ENCODE measurements at regions not wholly inside any gene's neighbourhood (a gene's known extent, or its start where the extent isn't known, plus 50 kb on each side); places are given as distances from the start of the nearest gene placed in this dataset.
"Not testable (repeated sequence)": the region's sequence is repeated elsewhere in the genome, so short reads cannot be mapped to it uniquely, and the experiment has no call there.

DNA sequence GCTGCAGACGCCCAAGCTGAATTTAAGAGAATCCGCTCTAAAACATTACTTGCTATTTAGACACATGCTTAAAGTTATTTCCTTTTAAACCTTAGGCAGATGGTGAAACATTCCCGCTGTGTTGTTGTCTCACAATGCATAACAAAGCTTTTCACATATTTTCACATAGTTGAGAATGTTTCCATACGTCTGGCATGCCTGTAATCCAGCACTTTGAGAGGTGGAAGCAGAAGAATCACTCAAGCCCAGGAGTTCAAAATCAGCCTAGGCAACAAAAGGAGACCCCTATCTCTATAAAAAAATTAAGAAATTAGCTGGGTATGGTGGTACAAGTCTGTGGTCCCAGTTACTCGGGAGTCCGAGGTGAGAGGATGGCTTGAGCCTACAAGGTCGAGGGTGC lies 2663.0 kb upstream of the DEFB115 start:
- H3K4me1 ChIP-seq (ENCODE audit: control insufficient read depth in 4 of 4, insufficient read depth in 4 of 4, low read length in 3 of 4); H3K27ac ChIP-seq (ENCODE audit: low read depth in 1 of 2, low read length in 2 of 2); H3K4me3 ChIP-seq (ENCODE audit: low read depth in 1 of 3, low read length in 3 of 3); H3K9ac ChIP-seq (ENCODE audit: low read depth in 1 of 2, low read length in 2 of 2); H3K9me3 ChIP-seq (ENCODE audit: control insufficient read depth in 4 of 4, low read length in 3 of 4); DNase-seq (ENCODE audit: low spot score); H3K36me3 ChIP-seq (ENCODE audit: control insufficient read depth in 4 of 4, insufficient read depth in 3 of 4, low read depth in 1 of 4, low read length in 3 of 4); H3K27me3 ChIP-seq (ENCODE audit: control insufficient read depth in 4 of 4, insufficient read depth in 4 of 4, low read length in 3 of 4): not testable (repeated sequence)
- 90% methylated on average over 5 of the region's 7 CpGs for WGBS

DNA sequence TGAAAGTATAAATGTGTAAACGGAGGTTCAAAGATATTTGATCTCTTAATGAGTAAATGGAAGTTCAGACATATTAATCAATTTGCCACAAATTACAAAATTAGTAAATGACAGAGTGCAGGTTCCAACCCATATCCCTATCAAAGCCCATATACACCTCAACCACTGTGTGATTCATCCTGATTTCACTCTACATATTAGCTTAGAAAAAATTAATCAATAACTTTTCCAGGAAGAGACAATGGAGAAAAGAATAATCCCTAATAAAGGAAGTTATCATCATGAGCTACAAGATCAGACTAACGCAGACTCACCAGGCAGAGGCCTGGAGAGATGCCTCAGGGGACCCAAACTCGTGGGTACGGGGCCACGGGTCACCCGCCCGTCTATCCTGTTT lies 2655.5 kb upstream of the DEFB115 start:
- Histone ChIP-seq H3K9ac (ENCODE audit: low read depth in 1 of 2, low read length in 2 of 2) (peak overlapping the region in 1 of 2 donors; percentile 59), H3K27ac (ENCODE audit: low read depth in 1 of 2, low read length in 2 of 2) (peak overlapping the region; percentile 5 to 83), H3K4me3 (ENCODE audit: low read depth in 1 of 3, low read length in 3 of 3) (peak overlapping the region; percentile 62 to 75 (median 71))
- WGBS, result 6% methylated on average over 7 of the region's 7 CpGs
- H3K27me3 ChIP-seq (ENCODE audit: control insufficient read depth in 4 of 4, insufficient read depth in 4 of 4, low read length in 3 of 4); H3K9me3 ChIP-seq (ENCODE audit: control insufficient read depth in 4 of 4, low read length in 3 of 4); DNase-seq (ENCODE audit: low spot score); H3K4me1 ChIP-seq (ENCODE audit: control insufficient read depth in 4 of 4, insufficient read depth in 4 of 4, low read length in 3 of 4); H3K36me3 ChIP-seq (ENCODE audit: control insufficient read depth in 4 of 4, insufficient read depth in 3 of 4, low read depth in 1 of 4, low read length in 3 of 4): not testable (repeated sequence)

DNA sequence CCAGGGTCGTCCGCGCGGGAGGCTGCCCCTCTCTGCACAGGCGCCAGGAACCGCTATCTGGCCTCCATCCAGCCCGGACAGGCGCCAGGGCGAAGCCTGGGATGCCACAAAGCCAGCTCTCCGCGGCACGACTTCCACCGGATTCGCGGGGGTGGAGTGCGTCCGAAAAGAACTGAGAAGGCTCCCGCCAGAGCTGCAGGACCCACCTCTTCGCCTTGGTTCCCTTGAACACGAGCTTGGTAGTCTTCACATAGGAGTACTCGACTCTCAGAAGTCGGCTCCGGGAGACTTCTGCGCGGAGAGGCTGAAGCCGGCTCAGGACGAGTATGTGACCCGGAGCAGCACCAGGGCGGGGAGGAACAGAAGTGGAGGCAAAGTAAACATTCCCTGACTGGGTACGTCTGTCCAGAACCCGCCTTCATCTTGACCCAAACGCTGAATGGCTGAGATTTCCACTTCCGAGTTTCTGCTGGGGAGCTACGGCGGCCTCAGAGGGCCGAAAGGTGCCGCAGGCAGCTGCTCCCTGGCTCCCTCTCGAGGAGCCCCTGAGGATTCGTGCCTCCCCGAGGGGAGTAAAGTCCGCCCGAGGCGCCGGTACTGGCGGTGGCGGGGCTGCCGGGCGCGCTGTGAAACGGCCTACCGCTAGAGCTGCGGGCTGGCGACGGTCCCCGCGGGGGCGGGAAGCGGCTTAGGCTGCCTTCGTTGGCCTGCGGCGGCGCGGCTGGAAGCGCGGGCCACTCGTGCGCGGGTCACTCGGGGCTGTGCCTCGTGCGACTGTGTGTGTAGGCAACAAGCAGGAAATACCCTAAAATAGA lies 2654.9 kb upstream of the DEFB115 start:
- Histone ChIP-seq H3K9ac (ENCODE audit: low read depth in 1 of 2, low read length in 2 of 2) (peak overlapping the region; percentile 16 to 59), H3K27ac (ENCODE audit: low read depth in 1 of 2, low read length in 2 of 2) (peak overlapping the region; percentile 5 to 83), H3K4me3 (ENCODE audit: low read depth in 1 of 3, low read length in 3 of 3) (peak overlapping the region; percentile 62 to 75 (median 71))
- H3K9me3 ChIP-seq (ENCODE audit: control insufficient read depth in 4 of 4, low read length in 3 of 4); H3K36me3 ChIP-seq (ENCODE audit: control insufficient read depth in 4 of 4, insufficient read depth in 3 of 4, low read depth in 1 of 4, low read length in 3 of 4); H3K4me1 ChIP-seq (ENCODE audit: control insufficient read depth in 4 of 4, insufficient read depth in 4 of 4, low read length in 3 of 4); H3K27me3 ChIP-seq (ENCODE audit: control insufficient read depth in 4 of 4, insufficient read depth in 4 of 4, low read length in 3 of 4): not testable (repeated sequence)
- TF ChIP-seq, protein P1, sequence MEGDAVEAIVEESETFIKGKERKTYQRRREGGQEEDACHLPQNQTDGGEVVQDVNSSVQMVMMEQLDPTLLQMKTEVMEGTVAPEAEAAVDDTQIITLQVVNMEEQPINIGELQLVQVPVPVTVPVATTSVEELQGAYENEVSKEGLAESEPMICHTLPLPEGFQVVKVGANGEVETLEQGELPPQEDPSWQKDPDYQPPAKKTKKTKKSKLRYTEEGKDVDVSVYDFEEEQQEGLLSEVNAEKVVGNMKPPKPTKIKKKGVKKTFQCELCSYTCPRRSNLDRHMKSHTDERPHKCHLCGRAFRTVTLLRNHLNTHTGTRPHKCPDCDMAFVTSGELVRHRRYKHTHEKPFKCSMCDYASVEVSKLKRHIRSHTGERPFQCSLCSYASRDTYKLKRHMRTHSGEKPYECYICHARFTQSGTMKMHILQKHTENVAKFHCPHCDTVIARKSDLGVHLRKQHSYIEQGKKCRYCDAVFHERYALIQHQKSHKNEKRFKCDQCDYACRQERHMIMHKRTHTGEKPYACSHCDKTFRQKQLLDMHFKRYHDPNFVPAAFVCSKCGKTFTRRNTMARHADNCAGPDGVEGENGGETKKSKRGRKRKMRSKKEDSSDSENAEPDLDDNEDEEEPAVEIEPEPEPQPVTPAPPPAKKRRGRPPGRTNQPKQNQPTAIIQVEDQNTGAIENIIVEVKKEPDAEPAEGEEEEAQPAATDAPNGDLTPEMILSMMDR (IDR thresholded peaks at IDR 0.05; ENCODE audit: low read depth, low read length, missing input control), result peak; percentile 54
- TF ChIP-seq, protein P2, sequence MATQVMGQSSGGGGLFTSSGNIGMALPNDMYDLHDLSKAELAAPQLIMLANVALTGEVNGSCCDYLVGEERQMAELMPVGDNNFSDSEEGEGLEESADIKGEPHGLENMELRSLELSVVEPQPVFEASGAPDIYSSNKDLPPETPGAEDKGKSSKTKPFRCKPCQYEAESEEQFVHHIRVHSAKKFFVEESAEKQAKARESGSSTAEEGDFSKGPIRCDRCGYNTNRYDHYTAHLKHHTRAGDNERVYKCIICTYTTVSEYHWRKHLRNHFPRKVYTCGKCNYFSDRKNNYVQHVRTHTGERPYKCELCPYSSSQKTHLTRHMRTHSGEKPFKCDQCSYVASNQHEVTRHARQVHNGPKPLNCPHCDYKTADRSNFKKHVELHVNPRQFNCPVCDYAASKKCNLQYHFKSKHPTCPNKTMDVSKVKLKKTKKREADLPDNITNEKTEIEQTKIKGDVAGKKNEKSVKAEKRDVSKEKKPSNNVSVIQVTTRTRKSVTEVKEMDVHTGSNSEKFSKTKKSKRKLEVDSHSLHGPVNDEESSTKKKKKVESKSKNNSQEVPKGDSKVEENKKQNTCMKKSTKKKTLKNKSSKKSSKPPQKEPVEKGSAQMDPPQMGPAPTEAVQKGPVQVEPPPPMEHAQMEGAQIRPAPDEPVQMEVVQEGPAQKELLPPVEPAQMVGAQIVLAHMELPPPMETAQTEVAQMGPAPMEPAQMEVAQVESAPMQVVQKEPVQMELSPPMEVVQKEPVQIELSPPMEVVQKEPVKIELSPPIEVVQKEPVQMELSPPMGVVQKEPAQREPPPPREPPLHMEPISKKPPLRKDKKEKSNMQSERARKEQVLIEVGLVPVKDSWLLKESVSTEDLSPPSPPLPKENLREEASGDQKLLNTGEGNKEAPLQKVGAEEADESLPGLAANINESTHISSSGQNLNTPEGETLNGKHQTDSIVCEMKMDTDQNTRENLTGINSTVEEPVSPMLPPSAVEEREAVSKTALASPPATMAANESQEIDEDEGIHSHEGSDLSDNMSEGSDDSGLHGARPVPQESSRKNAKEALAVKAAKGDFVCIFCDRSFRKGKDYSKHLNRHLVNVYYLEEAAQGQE (IDR thresholded peaks at IDR 0.05), result peak; percentile 81
- TF ChIP-seq HNF4A (conservative IDR thresholded peaks at IDR 0.05) (peak; percentile 79 to 80), EGR1 (IDR thresholded peaks at IDR 0.05; ENCODE audit: low read depth in 2 of 2) (peak in 1 of 2 donors; percentile 68), HNF4G (IDR thresholded peaks at IDR 0.05) (peak; percentile 62), RAD21 (IDR thresholded peaks at IDR 0.05) (peak; percentile 27 to 45), NR2F2 (IDR thresholded peaks at IDR 0.05) (peak; percentile 59), RXRA (IDR thresholded peaks at IDR 0.05) (peak; percentile 69 to 74), SP1 (IDR thresholded peaks at IDR 0.05) (peak; percentile 76), FOXA2 (IDR thresholded peaks at IDR 0.05) (peak; percentile 50), YY1 (IDR thresholded peaks at IDR 0.05) (peak; percentile 89), TAF1 (conservative IDR thresholded peaks at IDR 0.05) (peak; percentile 84), GABPA (IDR thresholded peaks at IDR 0.05 in 1 of 2, conservative IDR thresholded peaks at IDR 0.05 in 1 of 2) (peak in 1 of 2 donors; percentile 89), JUND (IDR thresholded peaks at IDR 0.05) (peak in 1 of 2 donors; percentile 46)
- TF ChIP-seq, protein P3, sequence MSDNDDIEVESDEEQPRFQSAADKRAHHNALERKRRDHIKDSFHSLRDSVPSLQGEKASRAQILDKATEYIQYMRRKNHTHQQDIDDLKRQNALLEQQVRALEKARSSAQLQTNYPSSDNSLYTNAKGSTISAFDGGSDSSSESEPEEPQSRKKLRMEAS (IDR thresholded peaks at IDR 0.05), result peak; percentile 80
- TF ChIP-seq, protein P4, sequence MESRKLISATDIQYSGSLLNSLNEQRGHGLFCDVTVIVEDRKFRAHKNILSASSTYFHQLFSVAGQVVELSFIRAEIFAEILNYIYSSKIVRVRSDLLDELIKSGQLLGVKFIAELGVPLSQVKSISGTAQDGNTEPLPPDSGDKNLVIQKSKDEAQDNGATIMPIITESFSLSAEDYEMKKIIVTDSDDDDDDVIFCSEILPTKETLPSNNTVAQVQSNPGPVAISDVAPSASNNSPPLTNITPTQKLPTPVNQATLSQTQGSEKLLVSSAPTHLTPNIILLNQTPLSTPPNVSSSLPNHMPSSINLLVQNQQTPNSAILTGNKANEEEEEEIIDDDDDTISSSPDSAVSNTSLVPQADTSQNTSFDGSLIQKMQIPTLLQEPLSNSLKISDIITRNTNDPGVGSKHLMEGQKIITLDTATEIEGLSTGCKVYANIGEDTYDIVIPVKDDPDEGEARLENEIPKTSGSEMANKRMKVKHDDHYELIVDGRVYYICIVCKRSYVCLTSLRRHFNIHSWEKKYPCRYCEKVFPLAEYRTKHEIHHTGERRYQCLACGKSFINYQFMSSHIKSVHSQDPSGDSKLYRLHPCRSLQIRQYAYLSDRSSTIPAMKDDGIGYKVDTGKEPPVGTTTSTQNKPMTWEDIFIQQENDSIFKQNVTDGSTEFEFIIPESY (IDR thresholded peaks at IDR 0.05), result peak; percentile 94
- WGBS, result 3% methylated on average over 71 of the region's 71 CpGs
- peak; percentile 79 for DNase-seq (ENCODE audit: low spot score)

DNA sequence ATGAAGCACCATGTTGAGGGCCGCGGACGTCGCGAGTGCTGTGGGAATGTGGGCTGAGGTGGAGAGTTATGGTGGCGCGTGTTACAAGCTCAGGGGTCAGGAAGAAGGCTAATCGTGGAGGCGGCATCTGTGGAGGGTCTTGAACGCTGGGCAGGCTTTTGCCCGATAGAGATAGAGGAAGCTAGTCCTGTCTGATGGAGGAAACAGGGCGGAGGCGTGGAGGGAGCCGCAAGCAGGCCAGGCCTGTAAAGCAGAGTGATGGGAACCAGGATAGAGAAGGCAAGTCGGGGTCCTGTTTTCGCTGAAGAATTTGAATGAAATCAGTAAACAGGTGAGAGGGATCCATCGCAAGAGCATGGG lies 2654.3 kb upstream of the DEFB115 start:
- peak overlapping the region in 1 of 2 donors; percentile 16 for H3K9ac ChIP-seq (ENCODE audit: low read depth in 1 of 2, low read length in 2 of 2)
- not testable (repeated sequence) for H3K27me3 ChIP-seq (ENCODE audit: control insufficient read depth in 4 of 4, insufficient read depth in 4 of 4, low read length in 3 of 4); DNase-seq (ENCODE audit: low spot score); H3K9me3 ChIP-seq (ENCODE audit: control insufficient read depth in 4 of 4, low read length in 3 of 4); H3K36me3 ChIP-seq (ENCODE audit: control insufficient read depth in 4 of 4, insufficient read depth in 3 of 4, low read depth in 1 of 4, low read length in 3 of 4); H3K4me1 ChIP-seq (ENCODE audit: control insufficient read depth in 4 of 4, insufficient read depth in 4 of 4, low read length in 3 of 4)
- 74% methylated on average over 17 of the region's 17 CpGs for WGBS
- H3K27ac ChIP-seq (ENCODE audit: low read depth in 1 of 2, low read length in 2 of 2), result peak overlapping the region; percentile 5 to 83
- H3K4me3 ChIP-seq (ENCODE audit: low read depth in 1 of 3, low read length in 3 of 3), result peak overlapping the region in 1 of 3 donors; percentile 62
